Panc1 (cell line): ENCODE measurements at regions not wholly inside any gene's neighbourhood (a gene's known extent, or its start where the extent isn't known, plus 50 kb on each side); places are given as distances from the start of the nearest gene placed in this dataset.

Experiments
- CTCF ChIP-seq: fragments of 450-650 bp; IDR thresholded peaks from 2 replicates; pipeline ENCODE4 v1.5.1; 2017; ENCODE audit warnings: mild to moderate bottlenecking
- POLR2AphosphoS5 ChIP-seq: IDR thresholded peaks from 2 replicates; pipeline ENCODE4 v1.6.1; 2012; ENCODE audit warnings: mild to moderate bottlenecking, low read depth, low read length, moderate library complexity
- REST ChIP-seq, 2 experiments: IDR thresholded peaks; 2 replicates each; pipeline ENCODE4 v1.6.1; 2011 to 2012; ENCODE audit warnings: low read depth in 2 of 2, control low read depth in 1 of 2, low read length in 1 of 2, mild to moderate bottlenecking in 1 of 2, moderate library complexity in 1 of 2; ENCODE audit not compliant: insufficient read depth in 1 of 2
- SIN3A ChIP-seq: IDR thresholded peaks from 2 replicates; pipeline ENCODE4 v1.6.1; 2012; ENCODE audit warnings: low read depth, mild to moderate bottlenecking, low read length, moderate library complexity, borderline replicate concordance; ENCODE audit not compliant: insufficient read depth

GRCh38 chr4:36771411-36772153, 473.0 kb upstream of the NWD2 start:
- no peak for TF ChIP-seq POLR2AphosphoS5
- TF ChIP-seq CTCF: no peak
- no peak for TF ChIP-seq SIN3A
- TF ChIP-seq REST (IDR thresholded peaks at IDR 0.05; ENCODE audit: insufficient read depth in 1 of 2, low read depth in 2 of 2, low read length in 1 of 2): no peak
